ENCODE measurements at regions not wholly inside any gene's neighbourhood (a gene's known extent, or its start where the extent isn't known, plus 50 kb on each side); places are given as distances from the start of the nearest gene placed in this dataset.
"Not testable (repeated sequence)": the region's sequence is repeated elsewhere in the genome, so short reads cannot be mapped to it uniquely, and the experiment has no call there.

DNA sequence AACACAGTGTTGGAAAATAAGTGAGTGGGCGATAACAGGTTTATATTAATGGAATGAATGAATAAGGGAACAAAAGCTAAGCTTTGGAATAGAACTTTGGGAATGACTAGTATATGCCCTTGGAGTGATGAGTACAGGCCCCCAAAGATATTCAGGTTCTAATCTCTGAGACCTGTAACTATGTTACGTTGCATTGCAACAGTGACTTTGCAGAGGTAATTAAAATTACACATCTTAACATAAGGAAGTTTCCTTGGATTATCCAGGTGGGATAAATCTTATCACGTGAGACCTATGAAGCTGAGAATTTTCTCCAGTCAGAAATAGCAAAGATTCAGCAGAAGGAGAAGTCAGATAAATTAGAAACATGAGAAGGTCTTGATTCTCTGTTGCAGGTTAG is 661.5 kb upstream of the LINC00305 start:
- DNase-seq, result no peak

DNA sequence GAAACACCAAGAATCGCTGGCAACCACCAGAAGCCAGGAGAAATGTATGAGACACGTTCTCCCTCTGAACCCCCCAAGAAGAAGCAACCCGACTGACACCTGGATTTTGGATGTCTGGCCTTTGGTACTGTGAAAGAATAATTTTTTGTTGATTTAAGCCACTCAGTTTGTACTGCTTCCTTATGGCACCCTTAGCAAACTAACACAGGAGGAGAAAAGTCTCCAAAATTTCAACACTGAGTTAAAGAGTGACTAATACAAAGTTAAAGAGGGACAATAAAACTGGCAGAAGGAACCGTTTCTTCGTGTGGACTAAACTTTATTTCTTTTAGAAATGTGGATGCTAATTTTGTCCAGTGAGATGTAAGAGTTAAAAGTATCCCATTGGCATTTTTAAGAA is 660.9 kb upstream of the LINC00305 start:
- no peak for DNase-seq

GRCh38 chr18:64807560-64807959 is 658.7 kb upstream of the LINC00305 start:
- no peak for DNase-seq

DNA sequence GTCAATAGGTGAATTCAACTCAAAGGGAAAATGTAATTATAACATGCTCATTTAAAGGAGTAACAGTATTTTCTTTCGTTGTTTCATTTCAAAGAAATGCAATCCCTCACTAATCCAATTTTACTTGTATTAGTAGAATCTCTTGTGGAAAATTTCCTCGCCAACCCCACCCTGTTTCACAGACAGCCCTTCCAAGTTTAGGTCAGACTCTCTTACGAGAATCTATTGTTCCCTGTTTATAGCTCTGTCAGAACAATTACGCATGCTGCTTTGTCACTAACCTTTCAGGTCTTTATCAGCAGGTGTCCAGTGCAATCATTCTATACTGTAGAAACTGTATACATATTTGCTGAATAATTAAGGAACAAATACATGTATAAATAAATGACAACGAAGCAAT is 657.8 kb upstream of the LINC00305 start:
- no peak for DNase-seq

DNA sequence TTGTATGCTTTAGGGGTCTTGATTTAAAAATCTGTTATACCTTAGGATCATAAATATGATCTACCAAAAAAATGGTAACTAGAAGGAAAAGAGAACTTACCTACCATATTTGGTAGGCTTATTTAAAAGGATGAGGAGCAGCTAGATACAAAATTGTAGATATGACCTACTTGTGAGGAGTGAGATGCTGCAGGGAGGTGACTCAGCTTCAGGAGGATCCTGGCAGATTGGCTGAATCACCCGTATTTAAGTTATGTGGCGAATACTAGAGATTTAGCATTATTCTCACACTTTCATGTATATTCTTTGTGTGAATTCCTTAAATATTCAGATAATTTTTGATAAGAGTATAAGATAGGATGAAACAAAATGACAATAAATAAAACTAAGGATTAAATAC is 657.3 kb upstream of the LINC00305 start:
- DNase-seq, result no peak

- DNase-seq, result no peak
Observed at GRCh38 chr18:64803471-64803870, 654.6 kb upstream of the LINC00305 start.

GRCh38 chr18:64800151-64800550 is 651.3 kb upstream of the LINC00305 start:
- DNase-seq, result no peak

DNA sequence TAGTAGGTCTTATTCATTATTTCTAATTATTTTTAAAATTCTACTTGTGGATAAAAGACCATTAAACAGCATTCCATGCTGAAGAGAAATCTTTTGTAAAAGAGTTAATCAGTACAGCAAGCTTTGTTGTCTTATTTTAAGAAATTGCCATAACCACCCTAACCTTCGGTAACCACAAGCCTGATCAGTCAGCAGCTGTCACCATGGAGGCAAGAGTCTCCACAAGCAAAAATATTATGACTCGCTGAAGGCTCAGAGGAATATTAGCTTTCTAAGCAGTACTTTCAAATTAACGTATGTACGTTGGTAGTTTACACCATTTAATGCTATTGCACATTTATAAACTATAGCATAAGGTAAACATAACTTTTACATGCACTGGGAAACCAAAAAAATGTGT is 650.5 kb upstream of the LINC00305 start:
- DNase-seq, result no peak

GRCh38 chr18:64791236-64791635 is 642.3 kb upstream of the LINC00305 start:
- DNase-seq, result no peak

DNA sequence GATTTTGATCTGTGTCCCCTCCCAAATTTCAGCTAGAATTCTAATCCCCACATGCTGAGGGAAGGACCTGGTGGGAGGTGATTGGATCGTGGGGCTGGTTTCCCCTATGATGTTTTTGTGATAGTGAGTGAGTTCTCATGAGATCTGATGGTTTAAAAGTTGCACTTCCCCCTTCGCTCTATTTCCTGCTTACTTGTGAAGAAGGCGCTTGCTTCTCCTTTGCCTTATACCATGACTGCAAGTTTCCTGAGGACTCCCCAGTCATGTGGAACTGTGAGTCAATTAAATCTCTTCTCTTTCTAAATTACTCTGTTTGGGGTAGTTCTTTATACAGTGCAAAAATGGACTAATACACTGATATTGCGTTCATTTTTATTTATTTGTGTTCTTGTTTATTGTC is 636.8 kb upstream of the LINC00305 start:
- no peak for DNase-seq

- no peak for DNase-seq
Observed at GRCh38 chr18:64777556-64777955, 628.7 kb upstream of the LINC00305 start.

DNA sequence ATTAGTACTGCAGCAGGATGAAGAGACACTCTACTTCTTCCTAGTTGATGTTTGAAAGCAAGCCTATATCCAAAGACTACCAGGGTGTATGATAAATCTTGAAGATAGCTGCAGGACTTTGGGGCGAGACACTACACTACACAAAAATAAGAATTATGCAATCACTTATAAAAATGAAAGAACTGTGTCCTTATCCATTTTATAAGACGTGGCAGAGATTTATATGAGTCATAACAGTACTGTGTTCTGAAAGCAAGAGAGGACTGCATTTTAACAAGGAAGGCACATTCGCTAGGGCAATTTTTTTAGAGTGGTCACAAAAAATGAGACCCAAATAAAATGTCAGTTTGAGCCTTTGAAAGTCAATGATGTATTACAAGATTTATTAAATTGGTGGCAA is 617.0 kb upstream of the LINC00305 start:
- DNase-seq, result no peak

- no peak for DNase-seq
Observed at GRCh38 chr18:64752707-64753106, 603.8 kb upstream of the LINC00305 start.

DNA sequence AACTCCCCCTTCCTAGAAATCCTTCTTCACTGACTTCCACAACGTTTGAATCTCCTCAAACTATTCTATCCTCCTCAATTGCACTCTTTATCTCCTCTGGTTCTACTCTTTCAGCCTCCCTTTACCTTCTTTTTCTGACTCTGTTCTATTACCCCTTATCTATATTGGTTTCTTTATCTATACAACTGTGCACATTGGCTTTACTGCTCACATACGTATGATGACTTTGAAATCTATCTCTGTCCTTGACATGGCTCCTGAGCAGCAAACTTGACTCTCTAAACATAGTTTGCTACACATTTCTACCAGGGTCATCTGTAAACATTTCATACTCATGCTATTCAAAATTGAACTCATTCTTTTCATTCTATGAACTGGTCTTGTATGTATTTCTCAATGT is 601.0 kb upstream of the LINC00305 start:
- no peak for DNase-seq

DNA sequence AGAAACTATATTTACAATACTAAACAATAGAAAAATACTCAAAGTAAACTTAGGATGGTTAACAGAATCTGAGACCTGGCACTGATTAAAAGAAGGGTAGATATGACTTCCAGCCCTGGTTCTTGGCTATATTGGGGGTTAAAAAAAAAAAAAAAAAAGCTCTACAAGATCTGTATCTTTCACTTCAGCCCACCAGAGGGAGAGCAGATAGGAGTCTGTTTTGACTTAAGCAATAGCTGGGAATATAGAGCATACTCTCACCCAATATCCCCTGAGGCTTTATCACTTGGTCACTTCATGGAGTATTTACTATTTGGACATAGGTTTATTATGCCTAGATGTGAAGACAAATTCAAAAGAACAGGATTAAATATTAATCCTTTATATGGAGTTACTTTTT is 598.9 kb upstream of the LINC00305 start:
- DNase-seq, result no peak

- DNase-seq, result no peak
Observed at GRCh38 chr18:64742898-64743297, 594.0 kb upstream of the LINC00305 start.

DNA sequence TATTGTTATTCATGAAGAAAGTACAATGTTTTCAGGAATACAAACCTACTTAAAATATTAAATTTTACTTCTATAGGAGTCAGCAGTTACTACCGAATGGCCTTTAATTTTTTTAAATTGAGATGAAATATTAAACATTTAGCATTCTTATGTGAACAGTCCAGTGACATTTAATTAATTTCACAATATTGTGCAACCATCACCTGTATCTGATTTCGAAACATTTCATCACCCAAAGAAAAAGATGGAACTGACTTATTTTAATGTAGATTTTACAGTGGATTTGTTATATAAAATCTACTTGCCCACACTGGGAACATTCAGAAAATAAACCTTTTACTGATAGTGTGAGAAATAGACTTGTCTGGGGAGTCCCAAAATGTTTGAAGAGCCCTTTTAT is 585.2 kb upstream of the LINC00305 start:
- no peak for DNase-seq

- not testable (repeated sequence) for DNase-seq
Observed at GRCh38 chr18:64725657-64726056, 576.8 kb upstream of the LINC00305 start.

DNA sequence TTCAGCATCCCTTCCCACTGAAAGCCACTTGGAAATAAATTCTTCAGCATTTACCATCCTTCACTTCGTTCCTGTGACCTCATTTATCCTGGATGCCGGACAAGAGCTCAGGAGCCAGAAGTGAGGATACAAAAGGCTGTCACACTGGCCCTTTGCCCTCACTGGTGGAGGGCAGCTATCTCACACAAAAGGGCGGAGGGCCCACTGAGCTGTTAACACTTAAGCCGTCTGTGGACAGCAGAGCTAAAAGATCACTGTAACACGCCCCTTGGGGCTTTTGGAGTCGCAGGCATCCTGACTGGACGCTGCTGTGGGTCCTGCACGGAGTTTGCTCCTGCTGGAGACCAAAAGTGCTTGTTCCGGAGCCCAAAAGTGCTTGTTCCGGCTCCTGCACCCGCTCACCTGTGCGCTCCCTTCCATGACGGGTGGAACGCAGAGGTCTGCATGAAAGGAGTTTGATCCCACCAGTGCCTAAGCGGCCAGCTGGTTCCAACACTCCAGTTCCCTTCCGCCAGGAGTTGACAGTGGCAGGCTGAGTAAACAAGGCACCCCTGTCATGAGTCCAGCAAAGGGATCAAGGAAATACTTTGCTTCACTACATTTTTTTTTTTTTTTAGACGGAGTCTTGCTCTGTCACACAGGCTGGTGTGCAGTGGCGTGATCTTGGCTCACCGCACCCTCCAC is 572.0 kb upstream of the LINC00305 start:
- DNase-seq, result no peak

DNA sequence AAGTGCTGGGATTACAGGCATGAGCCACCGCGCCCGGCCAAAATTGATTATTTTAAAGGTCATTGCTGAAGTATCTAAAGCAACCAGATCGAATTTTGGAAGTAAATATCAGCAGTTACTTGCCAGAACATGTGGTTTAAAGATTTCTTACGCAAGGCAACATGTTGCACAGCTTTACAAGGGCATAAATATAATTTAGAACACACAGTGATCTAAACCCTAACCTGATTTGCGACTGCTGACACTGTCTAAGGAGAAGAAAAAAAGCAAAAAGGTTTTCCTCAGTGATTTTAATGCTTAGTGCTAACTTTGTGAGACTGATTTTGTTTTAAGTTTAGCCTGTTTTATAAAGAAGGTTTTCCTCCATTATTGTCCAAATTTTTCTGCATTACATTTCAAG is 569.9 kb upstream of the LINC00305 start:
- no peak for DNase-seq

GRCh38 chr18:64717026-64717425 is 568.1 kb upstream of the LINC00305 start:
- DNase-seq, result no peak

- no peak for DNase-seq
Observed at GRCh38 chr18:64714086-64714485, 565.2 kb upstream of the LINC00305 start.

GRCh38 chr18:64713284-64713683 is 564.4 kb upstream of the LINC00305 start:
- no peak for DNase-seq

DNA sequence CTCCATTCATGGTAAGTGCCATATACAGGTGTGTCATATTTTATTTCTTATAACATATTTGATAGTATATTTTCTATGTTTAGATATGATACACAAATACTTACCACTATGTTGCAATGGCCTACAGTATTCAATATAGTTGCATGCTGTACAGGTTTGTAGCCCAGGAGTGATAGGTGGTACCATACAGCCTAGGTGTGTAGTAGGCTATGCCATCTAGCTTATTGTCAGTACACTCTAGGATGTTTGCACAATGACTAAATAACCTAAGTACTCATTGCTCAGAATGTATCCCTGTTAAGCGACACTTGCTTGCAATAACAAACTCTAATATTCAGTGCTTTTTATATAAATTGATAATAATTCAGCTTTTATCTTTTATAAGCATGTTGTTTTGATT is 563.1 kb upstream of the LINC00305 start:
- no peak for DNase-seq

DNA sequence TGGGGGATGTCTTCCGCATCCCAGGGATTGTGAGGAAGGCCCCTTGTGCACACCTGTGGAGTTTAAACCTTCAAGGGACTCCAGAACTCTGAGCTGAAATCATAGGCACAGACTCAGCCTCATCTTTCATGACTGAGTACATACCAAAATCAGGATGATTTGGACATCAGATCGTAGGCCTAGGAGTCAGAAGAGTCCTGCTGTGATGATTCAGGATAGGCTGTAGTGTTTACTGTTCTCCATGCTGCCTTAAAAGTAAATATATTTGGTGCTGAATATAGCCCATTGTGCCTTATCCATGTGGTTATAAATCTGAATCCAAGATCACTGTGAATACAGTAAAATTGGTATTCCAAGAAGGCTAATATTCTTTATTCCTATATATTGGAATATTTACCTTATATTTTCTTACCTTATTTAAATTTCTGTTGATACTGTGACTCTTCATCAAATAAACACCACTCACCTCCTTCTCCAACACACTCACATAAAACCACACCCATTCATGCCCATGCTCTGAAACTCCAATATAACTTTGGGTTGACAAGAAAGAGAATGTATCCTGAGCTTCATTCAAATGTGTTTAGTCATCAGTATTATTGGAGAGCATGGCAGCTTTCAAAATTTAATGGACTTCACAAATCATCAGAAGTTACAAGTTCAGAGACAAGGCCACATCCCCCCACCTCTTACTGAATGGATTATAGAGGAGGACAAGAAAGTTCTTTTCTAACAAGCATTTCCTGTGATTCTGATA is 561.4 kb upstream of the LINC00305 start:
- no peak for DNase-seq

All from left hindlimb (tissue), 1 donor.